ENCODE measurements at regions not wholly inside any gene's neighbourhood (a gene's known extent, or its start where the extent isn't known, plus 50 kb on each side); places are given as distances from the start of the nearest gene placed in this dataset.

DNA sequence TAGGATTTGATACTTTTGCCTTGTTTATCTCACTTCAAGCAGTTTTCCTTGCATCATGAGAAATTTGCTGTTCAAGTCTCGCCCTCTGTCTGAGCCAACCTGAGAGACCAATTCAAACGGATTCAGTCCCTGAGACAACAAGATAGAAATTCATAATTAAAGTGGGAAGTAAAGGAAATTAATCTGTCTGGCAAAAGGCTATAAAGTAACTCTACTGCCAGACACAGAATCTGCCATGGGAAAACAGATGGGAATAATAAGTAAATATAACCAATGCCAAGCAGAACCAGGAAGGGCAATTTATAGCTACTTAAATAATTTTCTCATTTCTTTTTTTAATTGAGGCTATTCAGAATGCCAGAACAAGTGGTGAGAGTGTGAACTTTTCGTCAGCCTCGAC, 239.6 kb downstream of the TFAP2C start:
- no peaks in the 10 kb centered on the region for H3K27me3 ChIP-seq
- no peak overlapping the region for H3K4me3 ChIP-seq (ENCODE audit: low read depth, low read length)
- no peak for DNase-seq
- no peak for TF ChIP-seq CTCF (IDR thresholded peaks at IDR 0.05; ENCODE audit: low read depth, low read length)
- no peaks in the 10 kb centered on the region for H3K36me3 ChIP-seq
- H3K9me3 ChIP-seq, result no peaks in the 10 kb centered on the region
- H3K4me1 ChIP-seq, result no peaks in the 10 kb centered on the region

GRCh38 chr20:56870271-56870670, 241.2 kb downstream of the TFAP2C start:
- Histone ChIP-seq H3K9me3 (no peaks in the 10 kb centered on the region), H3K27me3 (no peaks in the 10 kb centered on the region), H3K36me3 (no peaks in the 10 kb centered on the region), H3K4me3 (ENCODE audit: low read depth, low read length) (no peak overlapping the region), H3K4me1 (no peaks in the 10 kb centered on the region)
- no peak for DNase-seq
- TF ChIP-seq CTCF (IDR thresholded peaks at IDR 0.05; ENCODE audit: low read depth, low read length), result no peak

GRCh38 chr20:56871691-56872090, 242.6 kb downstream of the TFAP2C start:
- Histone ChIP-seq H3K36me3 (no peaks in the 10 kb centered on the region), H3K4me3 (ENCODE audit: low read depth, low read length) (no peak overlapping the region), H3K4me1 (no peaks in the 10 kb centered on the region), H3K27me3 (no peaks in the 10 kb centered on the region), H3K9me3 (no peaks in the 10 kb centered on the region)
- TF ChIP-seq CTCF (IDR thresholded peaks at IDR 0.05; ENCODE audit: low read depth, low read length), result no peak
- DNase-seq, result no peak

DNA sequence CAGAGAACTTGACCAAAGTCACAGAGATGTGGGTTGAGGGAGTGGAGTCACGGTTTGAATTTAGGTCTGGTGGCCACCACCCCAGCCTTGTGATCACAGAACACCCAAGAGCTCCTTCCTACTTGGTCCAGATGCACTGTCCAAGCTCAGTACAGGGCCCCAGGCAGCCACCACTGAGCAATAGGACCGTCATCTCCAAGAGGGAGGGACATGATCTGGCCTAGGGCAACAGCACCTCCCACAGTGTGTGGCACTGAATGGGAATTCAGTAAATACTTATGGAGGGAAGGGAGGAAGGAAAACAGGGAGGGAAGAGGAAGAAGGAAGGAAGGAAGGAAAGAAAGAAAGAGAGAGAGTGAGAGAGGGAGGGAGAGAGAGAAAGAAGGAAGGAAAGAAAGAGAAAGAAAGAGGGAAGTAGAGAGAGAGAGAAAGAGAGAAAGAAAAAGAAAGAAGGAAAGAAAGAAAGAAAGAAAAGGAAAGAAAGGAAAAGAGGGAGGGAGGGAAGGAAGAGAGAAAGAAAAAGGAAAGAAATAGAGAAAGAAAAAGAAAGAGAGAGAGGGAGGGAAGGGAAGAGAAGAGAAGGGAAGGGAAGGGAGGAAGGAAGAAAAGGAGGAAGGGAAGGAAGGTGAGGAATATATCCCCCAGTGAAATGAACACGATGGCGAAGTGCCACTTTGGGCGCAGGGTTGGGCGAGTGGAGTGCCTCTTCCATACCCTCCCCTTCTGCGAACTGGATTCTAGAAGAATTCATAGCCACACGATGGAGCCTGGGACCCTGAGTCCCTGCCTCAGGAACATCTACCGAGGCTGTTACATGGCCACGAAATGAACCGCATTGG, 243.7 kb downstream of the TFAP2C start:
- Histone ChIP-seq H3K36me3 (no peaks in the 10 kb centered on the region), H3K9me3 (no peaks in the 10 kb centered on the region), H3K4me1 (no peaks in the 10 kb centered on the region), H3K27me3 (no peaks in the 10 kb centered on the region), H3K4me3 (ENCODE audit: low read depth, low read length) (no peak overlapping the region)
- DNase-seq, result no peak
- no peak for TF ChIP-seq CTCF (IDR thresholded peaks at IDR 0.05; ENCODE audit: low read depth, low read length)

DNA sequence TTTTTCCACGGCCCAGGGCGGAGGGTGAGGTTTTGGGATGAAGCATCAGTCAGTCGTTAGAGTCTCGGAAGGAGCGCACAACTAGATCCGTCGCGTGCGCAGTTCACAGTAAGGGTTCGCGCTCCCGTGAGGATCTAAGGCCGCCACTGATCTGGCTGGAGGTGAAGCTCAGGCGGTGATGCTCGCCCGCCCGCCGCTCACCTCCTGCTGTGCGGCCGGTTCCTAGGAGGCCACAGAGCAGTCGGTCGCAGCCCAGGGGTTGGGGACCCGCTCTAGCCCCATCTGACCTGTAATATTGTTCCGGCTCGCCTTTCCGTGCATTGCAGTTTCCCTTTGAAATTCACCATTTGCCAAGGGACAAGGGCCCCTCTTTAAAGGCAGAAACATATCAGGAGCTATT, 244.7 kb downstream of the TFAP2C start:
- no peaks in the 10 kb centered on the region for H3K27me3 ChIP-seq
- DNase-seq, result no peak
- no peaks in the 10 kb centered on the region for H3K9me3 ChIP-seq
- no peaks in the 10 kb centered on the region for H3K36me3 ChIP-seq
- no peaks in the 10 kb centered on the region for H3K4me1 ChIP-seq
- no peak for TF ChIP-seq CTCF (IDR thresholded peaks at IDR 0.05; ENCODE audit: low read depth, low read length)
- H3K4me3 ChIP-seq (ENCODE audit: low read depth, low read length), result no peak overlapping the region

GRCh38 chr20:56875052-56875659, 246.1 kb downstream of the TFAP2C start:
- no peaks in the 10 kb centered on the region for H3K36me3 ChIP-seq
- DNase-seq, result no peak
- H3K4me1 ChIP-seq, result no peaks in the 10 kb centered on the region
- no peak overlapping the region for H3K4me3 ChIP-seq (ENCODE audit: low read depth, low read length)
- no peaks in the 10 kb centered on the region for H3K9me3 ChIP-seq
- H3K27me3 ChIP-seq, result no peaks in the 10 kb centered on the region
- TF ChIP-seq CTCF (IDR thresholded peaks at IDR 0.05; ENCODE audit: low read depth, low read length), result no peak

Data from BE2C (cell line).